MM.1S (cell line): ENCODE measurements at regions not wholly inside any gene's neighbourhood (a gene's known extent, or its start where the extent isn't known, plus 50 kb on each side); places are given as distances from the start of the nearest gene placed in this dataset.

ENCODE experiments used
- DNase-seq: peaks from one replicate; pipeline ENCODE4 v3.0.0-alpha.2; 2015
- H2AFZ ChIP-seq: fragments of 300-600 bp; sonication (generic); 2 replicates; pipeline ENCODE4 v1.6.0; 2016; ENCODE audit warnings: antibody characterized with exemption, low read length
- H3F3A ChIP-seq: fragments of 300-600 bp; sonication (generic); 2 replicates; pipeline ENCODE4 v1.6.1; 2016; ENCODE audit warnings: mild to moderate bottlenecking, antibody characterized with exemption, low read length, moderate library complexity, mixed read lengths; ENCODE audit not compliant: insufficient read depth
- H3K27ac ChIP-seq: fragments of 300-600 bp; sonication (generic); 2 replicates; pipeline ENCODE4 v1.5.1; 2016; ENCODE audit warnings: mild to moderate bottlenecking, low read length
- H3K27me3 ChIP-seq: fragments of 300-600 bp; sonication (generic); replicated peaks from 2 replicates; pipeline ENCODE4 v1.6.0; 2016; ENCODE audit warnings: low read length; ENCODE audit not compliant: insufficient read depth
- H3K36me3 ChIP-seq: fragments of 300-600 bp; sonication (generic); replicated peaks from 2 replicates; pipeline ENCODE4 v1.6.1; 2016; ENCODE audit warnings: mild to moderate bottlenecking, low read length, mixed read lengths; ENCODE audit not compliant: insufficient read depth
- H3K4me1 ChIP-seq: fragments of 300-600 bp; sonication (generic); 2 replicates; pipeline ENCODE4 v1.6.1; 2016; ENCODE audit warnings: low read length, mixed read lengths
- H3K4me2 ChIP-seq: fragments of 300-600 bp; sonication (generic); 2 replicates; pipeline ENCODE4 v1.6.0; 2016; ENCODE audit warnings: low read depth, low read length
- H3K4me3 ChIP-seq: fragments of 300-600 bp; sonication (generic); 2 replicates; pipeline ENCODE4 v1.5.1; 2016; ENCODE audit warnings: low read length, mixed read lengths
- H3K79me2 ChIP-seq: fragments of 300-600 bp; sonication (generic); 2 replicates; pipeline ENCODE4 v1.6.1; 2016; ENCODE audit warnings: mixed run types, low read length, mixed read lengths
- H3K9ac ChIP-seq: fragments of 300-600 bp; sonication (generic); 2 replicates; pipeline ENCODE4 v1.6.1; 2016; ENCODE audit warnings: low read length, mixed read lengths
- H3K9me2 ChIP-seq: fragments of 300-600 bp; sonication (generic); replicated peaks from 2 replicates; pipeline ENCODE4 v1.6.1; 2016; ENCODE audit warnings: mild to moderate bottlenecking, low read length, mixed read lengths; ENCODE audit not compliant: insufficient read depth
- H3K9me3 ChIP-seq: fragments of 300-600 bp; sonication (generic); replicated peaks from 2 replicates; pipeline ENCODE4 v1.6.1; 2016; ENCODE audit warnings: mild to moderate bottlenecking, low read length, mixed read lengths; ENCODE audit not compliant: insufficient read depth
- H4K20me1 ChIP-seq: fragments of 300-600 bp; sonication (generic); 2 replicates; pipeline ENCODE4 v1.6.1; 2016; ENCODE audit warnings: mild to moderate bottlenecking, low read length, moderate library complexity, mixed read lengths; ENCODE audit not compliant: insufficient read depth
- CTCF ChIP-seq: fragments of 300-600 bp; sonication (generic); IDR thresholded peaks from 2 replicates; pipeline ENCODE4 v1.5.1; 2016; ENCODE audit warnings: antibody characterized with exemption, low read length, mixed read lengths
- EZH2 ChIP-seq: fragments of 300-600 bp; sonication (generic); optimal IDR thresholded peaks from 2 replicates; pipeline ENCODE3; 2017; ENCODE audit warnings: low read depth, mild to moderate bottlenecking, antibody characterized with exemption, low read length, mixed read lengths
- EZH2phosphoT487 ChIP-seq: fragments of 300-600 bp; sonication (generic); IDR thresholded peaks from 2 replicates; pipeline ENCODE4 v1.6.1; 2018; ENCODE audit warnings: antibody characterized with exemption, low read length

GRCh38 chr5:18236386-18236785, 602.1 kb downstream of the TAF11L14 start:
- Histone ChIP-seq H3K27ac (no peak overlapping the region), H3K79me2 (no peaks in the 10 kb centered on the region), H4K20me1 (no peaks in the 10 kb centered on the region), H3K27me3 (no peaks in the 10 kb centered on the region), H3K4me1 (no peaks in the 10 kb centered on the region), H3K4me2 (no peak overlapping the region), H3F3A (no peaks in the 10 kb centered on the region), H2AFZ (no peak overlapping the region), H3K9ac (no peak overlapping the region), H3K4me3 (no peak overlapping the region), H3K9me2 (no peaks in the 10 kb centered on the region), H3K36me3 (no peaks in the 10 kb centered on the region), H3K9me3 (no peaks in the 10 kb centered on the region)
- no peak for DNase-seq
- TF ChIP-seq EZH2phosphoT487 = no peak
- no peak for TF ChIP-seq EZH2
- TF ChIP-seq CTCF = no peak

- Histone ChIP-seq H3K4me1 (no peaks in the 10 kb centered on the region), H3K27me3 (no peaks in the 10 kb centered on the region), H3K4me2 (no peak overlapping the region), H3K36me3 (no peaks in the 10 kb centered on the region), H3K9me2 (no peaks in the 10 kb centered on the region), H4K20me1 (no peaks in the 10 kb centered on the region), H3K27ac (no peak overlapping the region), H3K9ac (no peak overlapping the region), H3K4me3 (no peak overlapping the region), H3K79me2 (no peaks in the 10 kb centered on the region), H2AFZ (no peak overlapping the region), H3F3A (no peaks in the 10 kb centered on the region), H3K9me3 (no peaks in the 10 kb centered on the region)
- TF ChIP-seq EZH2 = no peak
- TF ChIP-seq CTCF = no peak
- TF ChIP-seq EZH2phosphoT487 = no peak
- no peak for DNase-seq
These were observed 604.1 kb downstream of the TAF11L14 start for GRCh38 chr5:18238321-18238720.

- no peak overlapping the region for H3K9ac ChIP-seq
- DNase-seq = no peak
- TF ChIP-seq EZH2phosphoT487 (no peak), EZH2 (no peak), CTCF (no peak)
- no peaks in the 10 kb centered on the region for H3F3A ChIP-seq
- H3K4me1 ChIP-seq = no peaks in the 10 kb centered on the region
- no peaks in the 10 kb centered on the region for H3K79me2 ChIP-seq
- H2AFZ ChIP-seq = no peak overlapping the region
- no peaks in the 10 kb centered on the region for H3K9me2 ChIP-seq
- H3K27me3 ChIP-seq = no peaks in the 10 kb centered on the region
- H3K36me3 ChIP-seq = no peaks in the 10 kb centered on the region
- H3K4me3 ChIP-seq = no peak overlapping the region
- no peaks in the 10 kb centered on the region for H3K9me3 ChIP-seq
- H3K27ac ChIP-seq = no peak overlapping the region
- H4K20me1 ChIP-seq = no peaks in the 10 kb centered on the region
- no peak overlapping the region for H3K4me2 ChIP-seq
These were observed 606.7 kb downstream of the TAF11L14 start for GRCh38 chr5:18240971-18241370.
